Kidney capillary endothelial cell (primary cell): ENCODE measurements at regions not wholly inside any gene's neighbourhood (a gene's known extent, or its start where the extent isn't known, plus 50 kb on each side); places are given as distances from the start of the nearest gene placed in this dataset.
"Not testable (repeated sequence)": the region's sequence is repeated elsewhere in the genome, so short reads cannot be mapped to it uniquely, and the experiment has no call there.

Experiments
- DNase-seq: peaks from one replicate; pipeline ENCODE4 v3.0.0-alpha.2; 2018; ENCODE audit warnings: low spot score

DNA sequence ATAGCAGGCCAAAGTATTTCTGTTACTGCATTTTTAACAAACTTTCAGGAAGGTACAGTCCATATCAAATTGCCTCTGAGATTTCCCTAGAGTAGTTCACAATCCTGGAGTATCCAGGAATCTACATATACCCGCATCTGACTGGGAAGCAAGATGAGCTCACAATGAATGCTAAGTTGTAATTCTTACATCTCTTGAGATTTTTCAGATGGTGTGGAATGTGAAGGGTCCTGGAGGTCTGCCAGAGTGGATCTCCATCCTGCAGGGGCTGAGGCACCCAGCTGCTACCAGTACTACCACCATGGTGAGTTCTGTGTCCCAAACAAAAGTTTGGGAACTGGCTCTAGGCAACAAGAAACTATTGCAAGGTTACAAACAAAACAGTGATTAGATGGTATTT, 156.7 kb upstream of the CCDC54 start:
- no peak for DNase-seq

- DNase-seq = no peak
These were observed 155.4 kb upstream of the CCDC54 start for GRCh38 chr3:107221856-107222255.

- no peak for DNase-seq
These were observed 154.3 kb upstream of the CCDC54 start for GRCh38 chr3:107222907-107223306.

DNA sequence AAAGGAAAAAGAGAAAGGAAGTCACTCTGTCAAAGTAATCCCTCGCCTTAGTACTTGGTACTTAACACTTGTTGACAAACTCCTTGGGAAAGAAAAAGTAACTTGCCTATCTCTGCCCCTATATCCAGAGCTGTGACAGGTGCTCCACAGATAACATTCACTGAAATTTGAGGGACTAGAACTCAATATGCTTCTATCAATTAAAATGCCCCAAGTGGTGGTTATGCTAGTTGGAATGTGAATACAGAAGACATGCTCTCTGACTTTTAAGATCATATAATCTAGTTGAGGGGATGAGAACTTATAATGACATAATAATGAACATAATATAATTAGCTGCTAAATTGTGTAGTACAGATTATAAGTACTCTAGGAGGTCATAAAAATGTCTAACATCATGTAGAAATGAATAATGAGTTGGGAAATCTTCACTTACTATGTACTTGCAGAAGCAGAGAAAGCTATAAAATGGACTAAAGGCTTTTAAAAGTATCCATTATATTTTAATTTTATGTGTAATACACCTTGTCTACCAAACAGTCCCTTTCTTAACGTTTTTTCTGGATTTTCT, 153.1 kb upstream of the CCDC54 start:
- DNase-seq = no peak

GRCh38 chr3:107227091-107227490, 150.1 kb upstream of the CCDC54 start:
- DNase-seq = no peak

DNA sequence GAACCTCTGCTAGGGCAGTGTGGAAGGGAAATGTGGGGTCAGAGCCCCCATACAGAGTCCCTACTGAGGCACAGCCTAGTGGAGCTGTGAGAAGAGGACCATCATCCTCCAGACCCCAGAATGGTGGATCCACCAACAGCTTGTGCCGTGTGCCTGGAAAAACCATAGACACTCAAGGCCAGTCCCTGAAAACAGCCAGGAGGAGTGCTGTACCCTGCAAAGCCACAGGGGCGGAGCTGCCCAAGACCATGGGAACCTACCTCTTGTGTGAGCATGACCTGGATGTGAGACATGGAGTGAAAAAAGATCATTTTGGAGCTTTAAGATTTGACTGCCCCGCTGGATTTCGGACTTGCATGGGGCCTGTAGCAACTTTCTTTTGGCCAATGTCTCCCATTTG, 143.4 kb upstream of the CCDC54 start:
- DNase-seq = not testable (repeated sequence)

DNA sequence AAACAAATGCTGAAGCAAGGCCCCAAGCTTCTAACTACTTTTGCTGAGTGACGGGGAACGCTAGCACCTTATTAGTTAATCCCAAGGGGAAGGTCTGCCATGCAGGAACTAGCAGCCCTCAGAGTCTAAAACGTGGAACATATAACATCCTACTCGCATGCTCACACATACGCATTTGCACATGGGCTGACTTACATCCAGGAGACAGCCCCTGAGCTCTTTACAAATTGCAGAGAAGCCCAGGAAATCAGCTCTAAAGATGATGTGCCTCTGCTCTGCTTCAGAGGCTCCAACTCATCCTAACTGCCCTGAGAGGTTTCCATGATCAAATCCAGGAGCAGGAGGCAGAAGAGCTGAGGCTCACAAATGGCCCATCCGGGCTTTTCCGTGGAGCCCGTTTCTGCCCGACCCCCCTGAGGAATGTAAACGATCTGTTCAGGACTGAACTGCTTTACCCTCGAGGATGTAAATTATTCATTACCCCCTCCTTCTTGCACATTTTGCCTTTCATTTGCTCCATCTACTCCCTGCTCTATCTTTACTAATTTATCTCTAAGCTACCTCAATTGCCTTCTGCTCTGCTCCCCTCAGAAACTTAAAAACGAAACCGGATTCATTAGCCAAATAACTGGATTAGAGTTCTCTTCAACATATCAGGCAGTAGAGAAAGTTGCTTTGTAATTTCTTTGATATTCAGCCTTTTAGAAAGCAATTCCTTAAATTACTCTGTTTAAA, 141.9 kb upstream of the CCDC54 start:
- no peak for DNase-seq

DNA sequence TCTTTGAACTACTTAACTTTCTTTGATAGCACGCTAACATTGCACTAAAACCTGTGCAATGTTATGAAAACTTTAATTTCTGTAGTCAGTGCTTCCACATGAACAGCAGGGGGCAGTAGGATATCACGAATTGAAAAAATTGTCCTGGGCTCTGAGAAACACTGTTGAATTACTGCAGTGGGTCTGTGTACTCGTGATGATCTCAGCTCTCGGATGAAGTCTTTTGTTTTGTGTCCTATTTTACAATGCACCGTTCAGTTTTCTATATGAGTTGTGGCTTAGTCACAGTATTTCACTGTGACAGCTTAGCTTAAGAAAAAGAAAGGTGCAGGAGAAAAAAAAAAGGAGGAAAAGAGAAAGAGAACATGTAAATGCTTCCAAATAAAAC, 141.3 kb upstream of the CCDC54 start:
- peak; percentile 84 for DNase-seq

DNA sequence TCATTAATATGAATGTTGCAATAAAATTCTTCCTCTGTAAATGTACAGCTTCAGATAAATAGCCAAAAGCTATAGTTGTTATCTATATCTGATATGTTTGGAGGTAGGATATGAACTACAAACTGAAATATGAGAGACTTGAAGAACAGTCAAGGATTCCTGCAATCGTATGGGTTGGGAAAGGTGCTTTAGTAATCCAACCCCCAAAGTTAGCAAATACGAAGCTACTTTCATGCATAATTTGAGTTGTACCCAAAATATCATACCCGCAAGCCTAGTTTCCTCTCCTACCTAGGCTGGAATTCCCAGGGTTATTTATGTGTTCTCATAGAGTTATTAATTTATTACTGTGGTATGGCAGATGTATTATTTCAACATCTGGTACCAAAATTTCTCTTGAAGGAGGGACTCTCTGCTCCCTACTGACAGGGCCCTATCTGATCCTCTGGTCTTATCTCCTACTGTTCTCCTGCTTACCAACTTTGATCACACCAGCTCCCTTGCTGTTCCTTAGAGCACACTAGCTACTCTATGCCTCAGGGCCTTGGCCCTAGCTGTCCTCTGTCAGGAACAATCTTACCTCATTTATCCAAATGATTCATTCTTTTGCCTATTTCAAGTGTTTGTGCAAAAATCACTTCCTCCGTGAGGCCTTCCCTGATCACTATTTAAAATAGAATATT, 140.4 kb upstream of the CCDC54 start:
- no peak for DNase-seq

DNA sequence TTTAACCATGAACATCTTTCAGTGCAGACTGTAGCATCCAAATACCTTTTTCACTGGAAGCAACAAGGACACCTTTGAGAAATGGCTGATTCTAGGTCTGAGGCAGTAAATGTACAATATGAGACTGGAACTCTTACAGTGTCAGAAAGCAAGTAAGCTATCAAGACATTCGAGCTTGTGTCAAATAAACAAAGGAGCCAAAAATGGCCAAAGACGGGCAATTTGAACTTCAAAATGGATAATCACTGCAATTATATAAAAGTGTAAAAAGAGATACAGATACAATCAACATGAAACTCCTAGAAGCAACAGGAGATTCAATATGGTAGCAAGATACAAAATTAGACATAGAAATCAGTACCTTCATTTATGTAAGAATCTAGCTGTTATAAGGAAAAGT, 138.5 kb upstream of the CCDC54 start:
- no peak for DNase-seq

GRCh38 chr3:107239703-107240102, 137.5 kb upstream of the CCDC54 start:
- DNase-seq = no peak

GRCh38 chr3:107240183-107241091, 136.8 kb upstream of the CCDC54 start:
- DNase-seq = peak; percentile 70

DNA sequence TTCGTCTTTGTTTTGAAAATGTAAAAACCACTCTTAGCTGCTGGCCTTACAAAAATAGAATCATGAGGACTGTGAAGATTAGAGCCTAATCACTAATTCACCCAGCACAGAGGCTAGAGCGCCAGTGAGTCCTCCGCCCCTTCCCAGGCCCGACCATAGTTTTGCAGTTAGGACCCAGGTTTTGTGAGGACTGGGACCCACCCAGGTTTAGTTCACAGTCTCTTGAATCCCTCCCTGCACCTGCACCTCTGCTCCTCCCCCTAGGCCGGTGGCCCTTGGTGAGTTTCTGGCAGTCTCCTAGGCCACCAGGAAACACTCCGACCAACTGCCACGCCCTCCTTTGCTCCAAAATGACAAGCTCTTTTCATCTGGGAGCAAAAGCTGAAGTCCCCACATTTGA, 136.0 kb upstream of the CCDC54 start:
- no peak for DNase-seq

DNA sequence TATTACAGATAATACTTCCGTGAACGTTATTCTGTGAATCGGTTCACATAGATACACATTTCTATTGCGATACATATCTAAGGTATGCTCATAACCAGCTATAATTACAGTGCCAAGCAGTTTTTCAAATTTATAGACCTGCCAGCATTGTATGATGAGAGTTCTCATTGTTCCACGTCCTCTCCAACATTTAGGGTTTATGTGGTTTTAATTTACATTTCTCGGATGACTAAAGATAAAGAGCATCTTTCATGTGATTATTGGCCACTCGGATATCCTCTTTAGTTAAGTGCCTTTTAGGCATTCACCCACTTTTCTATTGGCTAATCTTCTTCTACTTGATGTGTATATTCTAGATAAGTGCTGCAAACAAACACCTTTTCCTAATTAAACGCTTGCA, 134.7 kb upstream of the CCDC54 start:
- DNase-seq = no peak

DNA sequence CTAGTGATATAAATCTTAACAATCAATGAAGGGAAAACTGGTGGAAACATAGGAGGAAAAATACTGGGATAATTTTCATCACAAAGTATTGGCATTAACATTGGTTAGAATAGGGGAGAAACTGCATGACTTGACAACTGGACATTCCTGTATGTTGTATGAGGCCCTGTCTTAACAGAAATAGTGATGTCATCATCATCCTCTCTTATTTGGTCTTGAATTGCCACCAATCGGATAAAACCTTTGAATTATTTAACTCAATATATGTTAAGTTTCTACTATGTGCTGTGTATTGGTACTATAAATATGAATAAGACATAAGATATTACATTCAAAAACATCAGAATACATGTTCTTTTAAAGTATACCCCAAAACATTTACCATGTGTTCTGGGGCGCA, 130.1 kb upstream of the CCDC54 start:
- no peak for DNase-seq

DNA sequence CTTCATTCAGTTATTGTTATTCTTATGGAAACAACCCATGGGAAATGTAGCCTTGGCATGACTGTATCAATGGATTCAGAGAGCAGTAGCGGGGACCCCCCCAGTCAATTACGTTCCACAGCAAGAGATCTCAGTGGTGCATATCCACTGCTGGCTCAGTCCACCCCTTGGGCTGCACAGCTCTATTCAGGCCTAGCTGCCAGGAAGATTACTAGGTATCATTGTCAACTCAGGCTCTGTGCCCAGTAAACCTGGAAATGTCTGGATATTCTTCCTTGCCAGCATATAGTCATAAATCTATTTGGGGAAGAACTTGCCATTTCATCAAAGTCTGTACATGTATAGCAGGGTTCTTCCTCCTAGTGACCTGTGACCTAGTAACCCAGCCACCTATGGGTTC, 128.1 kb upstream of the CCDC54 start:
- no peak for DNase-seq

- DNase-seq = no peak
These were observed 127.0 kb upstream of the CCDC54 start for GRCh38 chr3:107250221-107250620.

DNA sequence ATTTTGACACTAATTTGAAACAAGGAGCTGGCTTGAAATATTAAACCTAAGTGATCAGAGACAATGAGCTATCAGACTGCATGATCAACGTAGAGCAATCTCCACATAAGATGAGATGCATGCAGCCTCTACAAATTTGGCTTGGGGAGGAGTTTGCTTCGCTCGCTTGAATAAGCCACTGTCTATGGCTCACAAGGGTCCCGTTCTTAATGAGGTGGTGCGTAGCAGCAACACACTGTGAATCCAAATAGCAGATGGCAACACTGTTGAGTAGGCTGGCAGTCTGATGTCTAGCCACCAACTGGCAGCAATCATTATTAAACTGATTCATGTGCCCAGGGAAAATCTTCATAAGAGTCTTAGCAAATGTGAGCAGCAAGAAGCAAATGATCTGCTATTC, 125.4 kb upstream of the CCDC54 start:
- DNase-seq = no peak

DNA sequence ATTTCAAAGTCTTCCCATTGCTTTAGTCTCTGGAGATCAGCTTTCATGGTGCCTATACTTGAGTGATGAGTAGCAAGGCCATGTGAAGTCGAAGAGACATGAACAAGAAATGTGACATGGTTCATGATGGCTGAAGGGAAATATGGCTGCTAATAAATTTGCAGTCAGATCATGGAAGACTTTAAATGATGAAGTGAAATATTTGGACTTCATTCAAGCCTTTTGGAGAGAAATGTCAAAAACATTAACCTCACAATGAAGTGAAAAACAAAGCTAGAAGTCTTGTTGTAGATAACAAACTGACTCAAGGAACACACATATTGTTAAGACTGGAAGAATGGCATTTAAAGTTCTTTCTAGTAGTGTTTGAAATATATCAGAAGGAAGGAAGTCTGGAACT, 120.3 kb upstream of the CCDC54 start:
- DNase-seq = no peak

GRCh38 chr3:107258300-107258699, 118.9 kb upstream of the CCDC54 start:
- DNase-seq = no peak

GRCh38 chr3:107260207-107260606, 117.0 kb upstream of the CCDC54 start:
- DNase-seq = no peak

- no peak for DNase-seq
These were observed 113.8 kb upstream of the CCDC54 start for GRCh38 chr3:107263269-107264021.
